ENCODE measurements at regions not wholly inside any gene's neighbourhood (a gene's known extent, or its start where the extent isn't known, plus 50 kb on each side); places are given as distances from the start of the nearest gene placed in this dataset.

DNA sequence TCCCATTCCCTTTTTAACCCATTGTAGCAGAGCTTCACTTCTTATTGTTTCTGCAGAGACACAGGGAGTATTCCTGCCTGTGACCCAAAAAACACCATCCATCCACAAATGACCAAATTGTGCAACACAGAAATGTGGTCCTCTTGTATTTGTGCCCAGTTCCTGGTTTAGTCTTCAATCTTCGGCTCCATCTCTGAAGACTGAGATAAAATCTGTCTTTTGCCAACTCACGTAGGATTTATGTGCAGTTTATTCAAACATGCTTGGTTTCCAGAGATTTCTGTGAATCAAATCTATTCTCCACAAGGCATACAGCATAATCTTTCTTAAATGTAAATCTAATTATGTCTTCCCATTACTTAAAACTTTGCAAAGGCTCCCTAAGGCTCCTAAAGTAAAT lies 307.0 kb downstream of the AASDHPPT start (continued):
- TF ChIP-seq, protein P1, sequence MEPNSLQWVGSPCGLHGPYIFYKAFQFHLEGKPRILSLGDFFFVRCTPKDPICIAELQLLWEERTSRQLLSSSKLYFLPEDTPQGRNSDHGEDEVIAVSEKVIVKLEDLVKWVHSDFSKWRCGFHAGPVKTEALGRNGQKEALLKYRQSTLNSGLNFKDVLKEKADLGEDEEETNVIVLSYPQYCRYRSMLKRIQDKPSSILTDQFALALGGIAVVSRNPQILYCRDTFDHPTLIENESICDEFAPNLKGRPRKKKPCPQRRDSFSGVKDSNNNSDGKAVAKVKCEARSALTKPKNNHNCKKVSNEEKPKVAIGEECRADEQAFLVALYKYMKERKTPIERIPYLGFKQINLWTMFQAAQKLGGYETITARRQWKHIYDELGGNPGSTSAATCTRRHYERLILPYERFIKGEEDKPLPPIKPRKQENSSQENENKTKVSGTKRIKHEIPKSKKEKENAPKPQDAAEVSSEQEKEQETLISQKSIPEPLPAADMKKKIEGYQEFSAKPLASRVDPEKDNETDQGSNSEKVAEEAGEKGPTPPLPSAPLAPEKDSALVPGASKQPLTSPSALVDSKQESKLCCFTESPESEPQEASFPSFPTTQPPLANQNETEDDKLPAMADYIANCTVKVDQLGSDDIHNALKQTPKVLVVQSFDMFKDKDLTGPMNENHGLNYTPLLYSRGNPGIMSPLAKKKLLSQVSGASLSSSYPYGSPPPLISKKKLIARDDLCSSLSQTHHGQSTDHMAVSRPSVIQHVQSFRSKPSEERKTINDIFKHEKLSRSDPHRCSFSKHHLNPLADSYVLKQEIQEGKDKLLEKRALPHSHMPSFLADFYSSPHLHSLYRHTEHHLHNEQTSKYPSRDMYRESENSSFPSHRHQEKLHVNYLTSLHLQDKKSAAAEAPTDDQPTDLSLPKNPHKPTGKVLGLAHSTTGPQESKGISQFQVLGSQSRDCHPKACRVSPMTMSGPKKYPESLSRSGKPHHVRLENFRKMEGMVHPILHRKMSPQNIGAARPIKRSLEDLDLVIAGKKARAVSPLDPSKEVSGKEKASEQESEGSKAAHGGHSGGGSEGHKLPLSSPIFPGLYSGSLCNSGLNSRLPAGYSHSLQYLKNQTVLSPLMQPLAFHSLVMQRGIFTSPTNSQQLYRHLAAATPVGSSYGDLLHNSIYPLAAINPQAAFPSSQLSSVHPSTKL (CRISPR knock-in tag; IDR thresholded peaks at IDR 0.05): no peak
- TF ChIP-seq ZNF747 (CRISPR knock-in tag; IDR thresholded peaks at IDR 0.05; ENCODE audit: borderline replicate concordance): no peak
- TF ChIP-seq, protein P2, sequence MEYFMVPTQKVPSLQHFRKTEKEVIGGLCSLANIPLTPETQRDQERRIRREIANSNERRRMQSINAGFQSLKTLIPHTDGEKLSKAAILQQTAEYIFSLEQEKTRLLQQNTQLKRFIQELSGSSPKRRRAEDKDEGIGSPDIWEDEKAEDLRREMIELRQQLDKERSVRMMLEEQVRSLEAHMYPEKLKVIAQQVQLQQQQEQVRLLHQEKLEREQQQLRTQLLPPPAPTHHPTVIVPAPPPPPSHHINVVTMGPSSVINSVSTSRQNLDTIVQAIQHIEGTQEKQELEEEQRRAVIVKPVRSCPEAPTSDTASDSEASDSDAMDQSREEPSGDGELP (IDR thresholded peaks at IDR 0.05; ENCODE audit: borderline replicate concordance, low read depth): no peak
- TF ChIP-seq ZFP41 (CRISPR knock-in tag; IDR thresholded peaks at IDR 0.05; ENCODE audit: borderline replicate concordance): no peak
- no peak for TF ChIP-seq MEF2D (CRISPR knock-in tag; IDR thresholded peaks at IDR 0.05)

DNA sequence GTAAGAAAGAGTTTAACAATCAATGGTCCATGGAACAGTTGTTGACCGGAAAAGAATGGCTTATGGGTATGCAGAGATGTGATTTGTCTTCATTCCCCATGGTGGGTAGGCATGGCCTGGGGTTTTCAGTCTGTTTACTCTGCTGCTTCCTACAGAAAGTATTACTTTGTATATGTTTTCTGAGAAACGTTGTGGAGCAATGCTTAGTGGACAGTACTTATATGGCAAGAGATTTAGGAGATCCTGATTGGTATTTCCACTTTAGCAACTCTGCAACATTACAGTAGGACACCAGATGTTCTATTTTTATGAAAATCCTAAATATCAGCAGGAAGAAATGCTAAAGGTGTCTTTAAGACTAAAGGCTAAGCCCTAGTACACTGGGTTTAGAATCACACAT lies 309.1 kb downstream of the AASDHPPT start:
- in situ Hi-C loops (cut with HindIII; ENCODE audit: extremely low pct_ligation_motif_present, low pct_unique_long_range_greater_than_20kb) (no loop called here), intact Hi-C loops (cut with micrococcal nuclease; ENCODE audit: unreplicated experiment) (no loop called here)
- H3K79me2 ChIP-seq (ENCODE audit: insufficient read depth, low read length): no peaks in the 10 kb centered on the region
- H3K27me3 ChIP-seq (ENCODE audit: control insufficient read depth in 1 of 2, insufficient read depth in 2 of 2, low read length in 2 of 2): no peaks in the 10 kb centered on the region
- 38% methylated on average over 2 of the region's 2 CpGs for WGBS (ENCODE audit: low lambda C conversion rate)
- H3K36me3 ChIP-seq (replicated peaks in 1 of 2; ENCODE audit: control insufficient read depth in 1 of 2, insufficient read depth in 2 of 2, low read length in 2 of 2): no peaks in the 10 kb centered on the region
- CTCF ChIA-PET (ENCODE audit: low intra/inter-chr PET ratio, low total read pairs): no interaction called here
- H3K4me1 ChIP-seq (ENCODE audit: insufficient read depth, low read length): no peaks in the 10 kb centered on the region
- POLR2A ChIA-PET: no interaction called here
- H3K27ac ChIP-seq (ENCODE audit: extremely low read length, insufficient read depth, low read length): no peak overlapping the region
- no peak for DNase-seq (ENCODE audit: low spot score)
- peaks cover 48% of the 10 kb centered on the region for H3K9me3 ChIP-seq (ENCODE audit: low read length)
- H3K9ac ChIP-seq (ENCODE audit: insufficient read depth, low read depth, low read length): no peak overlapping the region
- ATAC-seq: no peak
- no peak for FAIRE-seq
- no peak overlapping the region for H3K4me2 ChIP-seq (ENCODE audit: low read depth, low read length)
- H4K20me1 ChIP-seq (ENCODE audit: insufficient read depth, low read length): no peaks in the 10 kb centered on the region
- no TSS peak for BruUV-seq (replicated peaks)
- H3K4me3 ChIP-seq (replicated peaks in 1 of 3; ENCODE audit: insufficient read depth in 1 of 3, low read depth in 2 of 3, low read length in 3 of 3): no peak overlapping the region
- no peak overlapping the region for H2AFZ ChIP-seq (ENCODE audit: low read length)
- TF ChIP-seq ZNF780A (CRISPR knock-in tag; IDR thresholded peaks at IDR 0.05) (no peak), THAP11 (CRISPR knock-in tag; IDR thresholded peaks at IDR 0.05) (no peak), ZNF180 (CRISPR knock-in tag; IDR thresholded peaks at IDR 0.05; ENCODE audit: borderline replicate concordance, low read depth) (no peak), ZNF550 (CRISPR knock-in tag; IDR thresholded peaks at IDR 0.05; ENCODE audit: borderline replicate concordance) (no peak)
- TF ChIP-seq, protein P3, sequence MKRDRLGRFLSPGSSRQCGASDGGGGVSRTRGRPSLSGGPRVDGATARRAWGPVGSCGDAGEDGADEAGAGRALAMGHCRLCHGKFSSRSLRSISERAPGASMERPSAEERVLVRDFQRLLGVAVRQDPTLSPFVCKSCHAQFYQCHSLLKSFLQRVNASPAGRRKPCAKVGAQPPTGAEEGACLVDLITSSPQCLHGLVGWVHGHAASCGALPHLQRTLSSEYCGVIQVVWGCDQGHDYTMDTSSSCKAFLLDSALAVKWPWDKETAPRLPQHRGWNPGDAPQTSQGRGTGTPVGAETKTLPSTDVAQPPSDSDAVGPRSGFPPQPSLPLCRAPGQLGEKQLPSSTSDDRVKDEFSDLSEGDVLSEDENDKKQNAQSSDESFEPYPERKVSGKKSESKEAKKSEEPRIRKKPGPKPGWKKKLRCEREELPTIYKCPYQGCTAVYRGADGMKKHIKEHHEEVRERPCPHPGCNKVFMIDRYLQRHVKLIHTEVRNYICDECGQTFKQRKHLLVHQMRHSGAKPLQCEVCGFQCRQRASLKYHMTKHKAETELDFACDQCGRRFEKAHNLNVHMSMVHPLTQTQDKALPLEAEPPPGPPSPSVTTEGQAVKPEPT (CRISPR knock-in tag; IDR thresholded peaks at IDR 0.05; ENCODE audit: low read depth): no peak
- TF ChIP-seq, protein P4, sequence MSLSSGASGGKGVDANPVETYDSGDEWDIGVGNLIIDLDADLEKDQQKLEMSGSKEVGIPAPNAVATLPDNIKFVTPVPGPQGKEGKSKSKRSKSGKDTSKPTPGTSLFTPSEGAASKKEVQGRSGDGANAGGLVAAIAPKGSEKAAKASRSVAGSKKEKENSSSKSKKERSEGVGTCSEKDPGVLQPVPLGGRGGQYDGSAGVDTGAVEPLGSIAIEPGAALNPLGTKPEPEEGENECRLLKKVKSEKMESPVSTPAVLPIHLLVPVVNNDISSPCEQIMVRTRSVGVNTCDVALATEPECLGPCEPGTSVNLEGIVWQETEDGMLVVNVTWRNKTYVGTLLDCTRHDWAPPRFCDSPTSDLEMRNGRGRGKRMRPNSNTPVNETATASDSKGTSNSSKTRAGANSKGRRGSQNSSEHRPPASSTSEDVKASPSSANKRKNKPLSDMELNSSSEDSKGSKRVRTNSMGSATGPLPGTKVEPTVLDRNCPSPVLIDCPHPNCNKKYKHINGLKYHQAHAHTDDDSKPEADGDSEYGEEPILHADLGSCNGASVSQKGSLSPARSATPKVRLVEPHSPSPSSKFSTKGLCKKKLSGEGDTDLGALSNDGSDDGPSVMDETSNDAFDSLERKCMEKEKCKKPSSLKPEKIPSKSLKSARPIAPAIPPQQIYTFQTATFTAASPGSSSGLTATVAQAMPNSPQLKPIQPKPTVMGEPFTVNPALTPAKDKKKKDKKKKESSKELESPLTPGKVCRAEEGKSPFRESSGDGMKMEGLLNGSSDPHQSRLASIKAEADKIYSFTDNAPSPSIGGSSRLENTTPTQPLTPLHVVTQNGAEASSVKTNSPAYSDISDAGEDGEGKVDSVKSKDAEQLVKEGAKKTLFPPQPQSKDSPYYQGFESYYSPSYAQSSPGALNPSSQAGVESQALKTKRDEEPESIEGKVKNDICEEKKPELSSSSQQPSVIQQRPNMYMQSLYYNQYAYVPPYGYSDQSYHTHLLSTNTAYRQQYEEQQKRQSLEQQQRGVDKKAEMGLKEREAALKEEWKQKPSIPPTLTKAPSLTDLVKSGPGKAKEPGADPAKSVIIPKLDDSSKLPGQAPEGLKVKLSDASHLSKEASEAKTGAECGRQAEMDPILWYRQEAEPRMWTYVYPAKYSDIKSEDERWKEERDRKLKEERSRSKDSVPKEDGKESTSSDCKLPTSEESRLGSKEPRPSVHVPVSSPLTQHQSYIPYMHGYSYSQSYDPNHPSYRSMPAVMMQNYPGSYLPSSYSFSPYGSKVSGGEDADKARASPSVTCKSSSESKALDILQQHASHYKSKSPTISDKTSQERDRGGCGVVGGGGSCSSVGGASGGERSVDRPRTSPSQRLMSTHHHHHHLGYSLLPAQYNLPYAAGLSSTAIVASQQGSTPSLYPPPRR (CRISPR knock-in tag; IDR thresholded peaks at IDR 0.05; ENCODE audit: borderline replicate concordance): no peak
- TF ChIP-seq, protein P5, sequence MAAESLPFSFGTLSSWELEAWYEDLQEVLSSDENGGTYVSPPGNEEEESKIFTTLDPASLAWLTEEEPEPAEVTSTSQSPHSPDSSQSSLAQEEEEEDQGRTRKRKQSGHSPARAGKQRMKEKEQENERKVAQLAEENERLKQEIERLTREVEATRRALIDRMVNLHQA (CRISPR knock-in tag; IDR thresholded peaks at IDR 0.05): no peak
